H9 (cell line): ENCODE measurements at regions not wholly inside any gene's neighbourhood (a gene's known extent, or its start where the extent isn't known, plus 50 kb on each side); places are given as distances from the start of the nearest gene placed in this dataset.

Source experiments
- DNase-seq: peaks from one replicate; pipeline ENCODE4 v3.0.0-alpha.2; 2017
- H2AFZ ChIP-seq: one replicate; pipeline ENCODE4 v1.6.1; 2013; ENCODE audit warnings: mild to moderate bottlenecking, low read length, control low read depth, moderate library complexity
- H2AK5ac ChIP-seq: 2 replicates; pipeline ENCODE4 v1.6.1; 2013; ENCODE audit warnings: low read length, control low read depth, mixed read lengths; ENCODE audit not compliant: insufficient read length
- H2BK120ac ChIP-seq: one replicate; pipeline ENCODE4 v1.6.1; 2013; ENCODE audit warnings: low read depth, mild to moderate bottlenecking, low read length, control low read depth, inconsistent platforms; ENCODE audit not compliant: poor library complexity, severe bottlenecking
- H2BK12ac ChIP-seq: 2 replicates; pipeline ENCODE4 v1.6.1; 2013; ENCODE audit warnings: low read length, control low read depth, mixed read lengths, low read depth; ENCODE audit not compliant: insufficient read length
- H2BK15ac ChIP-seq: 2 replicates; pipeline ENCODE4 v1.6.1; 2013; ENCODE audit warnings: low read depth, low read length, control low read depth
- H2BK20ac ChIP-seq: one replicate; pipeline ENCODE4 v1.6.1; 2013; ENCODE audit warnings: low read depth, mild to moderate bottlenecking, low read length, control low read depth, inconsistent platforms; ENCODE audit not compliant: poor library complexity, severe bottlenecking
- H2BK5ac ChIP-seq: 2 replicates; pipeline ENCODE4 v1.6.1; 2013; ENCODE audit warnings: low read length, control low read depth, mixed read lengths; ENCODE audit not compliant: insufficient read length
- H3K14ac ChIP-seq: 2 replicates; pipeline ENCODE4 v1.6.1; 2013; ENCODE audit warnings: low read length, control low read depth; ENCODE audit not compliant: insufficient read depth
- H3K18ac ChIP-seq: 2 replicates; pipeline ENCODE4 v1.6.1; 2013; ENCODE audit warnings: low read depth, mild to moderate bottlenecking, mixed read lengths, low read length, control low read depth; ENCODE audit not compliant: insufficient read length
- H3K23ac ChIP-seq: 2 replicates; pipeline ENCODE4 v1.6.1; 2013; ENCODE audit warnings: low read length, control low read depth, mixed read lengths, low read depth; ENCODE audit not compliant: insufficient read length
- H3K23me2 ChIP-seq: 2 replicates; pipeline ENCODE4 v1.6.1; 2013; ENCODE audit warnings: low read depth, mild to moderate bottlenecking, mixed read lengths, low read length, control low read depth; ENCODE audit not compliant: insufficient read length, poor library complexity, severe bottlenecking
- H3K27ac ChIP-seq: 2 replicates; pipeline ENCODE4 v1.5.1; 2013; ENCODE audit warnings: low read length, control low read depth, mixed read lengths, low read depth; ENCODE audit not compliant: insufficient read length
- H3K27me3 ChIP-seq: 2 replicates; pipeline ENCODE4 v1.6.1; 2013; ENCODE audit warnings: low read length, control low read depth, inconsistent platforms; ENCODE audit not compliant: insufficient read depth
- H3K4ac ChIP-seq: 2 replicates; pipeline ENCODE4 v1.6.1; 2013; ENCODE audit warnings: low read depth, mild to moderate bottlenecking, control low read depth, inconsistent platforms, low read length, moderate library complexity
- H3K4me1 ChIP-seq: 2 replicates; pipeline ENCODE4 v1.6.1; 2013; ENCODE audit warnings: low read length, control low read depth, inconsistent platforms; ENCODE audit not compliant: insufficient read depth
- H3K4me2 ChIP-seq: 2 replicates; pipeline ENCODE4 v1.6.1; 2013; ENCODE audit warnings: low read length, control low read depth, mixed read lengths; ENCODE audit not compliant: insufficient read length, insufficient read depth
- H3K56ac ChIP-seq: 2 replicates; pipeline ENCODE4 v1.6.1; 2013; ENCODE audit warnings: low read depth, mild to moderate bottlenecking, mixed read lengths, low read length, control low read depth; ENCODE audit not compliant: insufficient read length
- H3K79me1 ChIP-seq: 2 replicates; pipeline ENCODE4 v1.6.1; 2013; ENCODE audit warnings: low read depth, mild to moderate bottlenecking, moderate library complexity, low read length, control low read depth, inconsistent platforms; ENCODE audit not compliant: insufficient read depth, poor library complexity, severe bottlenecking
- H3K79me2 ChIP-seq: 2 replicates; pipeline ENCODE4 v1.6.1; 2013; ENCODE audit warnings: low read length, control low read depth, inconsistent platforms; ENCODE audit not compliant: insufficient read depth
- H3K9ac ChIP-seq: 2 replicates; pipeline ENCODE4 v1.6.1; 2013; ENCODE audit warnings: low read length, control low read depth, mixed read lengths; ENCODE audit not compliant: insufficient read length; ENCODE audit errors: extremely low read depth
- H3K9me3 ChIP-seq: one replicate; pipeline ENCODE4 v1.6.1; 2013; ENCODE audit warnings: low read depth, low read length, inconsistent platforms; ENCODE audit not compliant: control insufficient read depth
- H3T11ph ChIP-seq: one replicate; pipeline ENCODE4 v1.6.1; 2013; ENCODE audit warnings: mild to moderate bottlenecking, low read length, control low read depth, inconsistent platforms
- H4K20me1 ChIP-seq: one replicate; pipeline ENCODE4 v1.6.1; 2013; ENCODE audit not compliant: control insufficient read depth, insufficient read length, insufficient read depth
- H4K5ac ChIP-seq: 2 replicates; pipeline ENCODE4 v1.6.1; 2013; ENCODE audit warnings: low read depth, mild to moderate bottlenecking, mixed read lengths, low read length, control low read depth; ENCODE audit not compliant: insufficient read length
- H4K8ac ChIP-seq: replicated peaks from 2 replicates; pipeline ENCODE4 v1.6.1; 2013; ENCODE audit warnings: low read length, control low read depth, mixed read lengths, low read depth; ENCODE audit not compliant: insufficient read length
- H4K91ac ChIP-seq: 2 replicates; pipeline ENCODE4 v1.6.1; 2013; ENCODE audit warnings: low read depth, mild to moderate bottlenecking, moderate library complexity, mixed read lengths, low read length, control low read depth; ENCODE audit not compliant: insufficient read length
- H3K27ac Mint-ChIP-seq, 3 experiments: 2 replicates in 2 of 3; 3 replicates in 1 of 3; pipeline ENCODE4 v1.8.0; 2020 to 2021; ENCODE audit warnings: mixed read lengths in 3 of 3, mild to moderate bottlenecking in 1 of 3, moderate library complexity in 1 of 3
- H3K27me3 Mint-ChIP-seq: 2 replicates; pipeline ENCODE4 v1.8.0; 2021; ENCODE audit warnings: low read depth, mild to moderate bottlenecking, moderate library complexity, mixed read lengths
- H3K36me3 Mint-ChIP-seq, 3 experiments: 2 replicates in 2 of 3; 3 replicates in 1 of 3; pipeline ENCODE4 v1.8.0; 2020 to 2021; ENCODE audit warnings: low read depth in 3 of 3, mixed read lengths in 3 of 3; ENCODE audit not compliant: insufficient read depth in 1 of 3
- H3K4me1 Mint-ChIP-seq, 2 experiments: 2 replicates each; pipeline ENCODE4 v1.8.0; 2020; ENCODE audit warnings: mixed read lengths in 2 of 2
- H3K4me3 Mint-ChIP-seq, 2 experiments: 2 replicates in 1 of 2; 3 replicates in 1 of 2; pipeline ENCODE4 v1.8.0; 2020 to 2021; ENCODE audit warnings: mild to moderate bottlenecking in 2 of 2, mixed read lengths in 2 of 2, moderate library complexity in 1 of 2
- H3K9me3 Mint-ChIP-seq, 2 experiments: 2 replicates in 1 of 2; 3 replicates in 1 of 2; pipeline ENCODE4 v1.8.0; 2020; ENCODE audit warnings: mild to moderate bottlenecking in 2 of 2, mixed read lengths in 2 of 2, moderate library complexity in 1 of 2
- CTCF ChIP-seq: fragments of 200-600 bp; sonication (generic); conservative IDR thresholded peaks from 3 replicates; pipeline ENCODE4 v1.8.0; 2021; ENCODE audit warnings: antibody characterized with exemption, mild to moderate bottlenecking
- WGBS: extraction: QIAGEN DNeasy Blood & Tissue Kit; methylation state at CpG from one replicate; pipeline ENCODE4 v1.1.7; 2013; ENCODE audit warnings: missing lambda C conversion rate, low lambda C conversion rate, mixed read lengths; ENCODE audit not compliant: insufficient read length; ENCODE audit errors: extremely low coverage; 5-methylcytosine and 5-hydroxymethylcytosine counted together

GRCh38 chr7:110296321-110296720 is 794.6 kb upstream of the LRRN3 start:
- no peak overlapping the region for H2BK15ac ChIP-seq
- no peaks in the 10 kb centered on the region for H3K79me2 ChIP-seq
- H3K4me1 ChIP-seq: no peaks in the 10 kb centered on the region
- H3K4ac ChIP-seq: no peak overlapping the region
- no peak overlapping the region for H2BK12ac ChIP-seq
- Mint-ChIP-seq H3K9me3 (peaks cover 5% of the 10 kb centered on the region in 2 experiments; a peak in 4 of 5 replicates), H3K4me1 (peaks cover 2 to 7% of the 10 kb centered on the region in 2 experiments), H3K27me3 (no peaks in the 10 kb centered on the region), H3K27ac (no peak overlapping the region; a peak in 1 of 7 replicates), H3K36me3 (peaks cover 0 to 4% (median 0%) of the 10 kb centered on the region in 3 experiments; a peak in 3 of 7 replicates), H3K4me3 (no peak overlapping the region)
- no peak overlapping the region for H3K56ac ChIP-seq
- no peak overlapping the region for H3K23ac ChIP-seq
- H4K8ac ChIP-seq: no peak overlapping the region
- H4K20me1 ChIP-seq: no peaks in the 10 kb centered on the region
- no peak overlapping the region for H3K27ac ChIP-seq
- no peaks in the 10 kb centered on the region for H3K23me2 ChIP-seq
- H3T11ph ChIP-seq: no peak overlapping the region
- H2BK20ac ChIP-seq: no peak overlapping the region
- no peak overlapping the region for H3K18ac ChIP-seq
- no CpG with 5 or more reads among the region's 1 CpG for WGBS
- no peak overlapping the region for H2BK120ac ChIP-seq
- H2AFZ ChIP-seq: no peak overlapping the region
- H4K91ac ChIP-seq: no peak overlapping the region
- H2BK5ac ChIP-seq: no peak overlapping the region
- TF ChIP-seq CTCF: no peak
- no peak overlapping the region for H2AK5ac ChIP-seq
- no peak overlapping the region for H3K4me2 ChIP-seq
- H3K9me3 ChIP-seq: no peaks in the 10 kb centered on the region
- no peak overlapping the region for H4K5ac ChIP-seq
- H3K9ac ChIP-seq: no peak overlapping the region
- no peak for DNase-seq
- H3K14ac ChIP-seq: no peak overlapping the region
- H3K79me1 ChIP-seq: no peaks in the 10 kb centered on the region
- H3K27me3 ChIP-seq: no peaks in the 10 kb centered on the region
